Gastrocnemius medialis (tissue), 4 donors: ENCODE measurements at regions not wholly inside any gene's neighbourhood (a gene's known extent, or its start where the extent isn't known, plus 50 kb on each side); places are given as distances from the start of the nearest gene placed in this dataset.

Experiments used
- ATAC-seq, 2 donors: fragments of 150-250 bp; one replicate each; pipeline ENCODE4 v1.9.1; 2016
- DNase-seq, 2 donors: peaks; one replicate each; pipeline ENCODE4 v3.0.0-alpha.2; 2019
- H3K27ac ChIP-seq, 4 donors: fragments of 200-600 bp; sonication (generic); 1 replicate in 1 of 4; 2 replicates in 3 of 4; pipeline ENCODE4 v1.5.1; 2016 to 2018; ENCODE audit warnings: mild to moderate bottlenecking in 2 of 4, moderate library complexity in 1 of 4
- H3K27me3 ChIP-seq, 3 donors: fragments of 200-600 bp; sonication (generic) in 2 of 3; 1 replicate in 1 of 3; 2 replicates in 2 of 3; pipeline versions ENCODE4 v1.5.1 to v1.6.0; 2016 to 2019; ENCODE audit warnings: mild to moderate bottlenecking in 1 of 3, moderate library complexity in 1 of 3
- H3K36me3 ChIP-seq, 2 donors: fragments of 200-600 bp; sonication (generic) in 1 of 2; one replicate each; pipeline ENCODE4 v1.5.1; 2017 to 2018
- H3K4me1 ChIP-seq, 2 donors: fragments of 200-600 bp; sonication (generic) in 1 of 2; one replicate each; pipeline ENCODE4 v1.5.1; 2016 to 2017; ENCODE audit warnings: mild to moderate bottlenecking in 2 of 2
- H3K4me3 ChIP-seq, 4 donors: fragments of 200-600 bp; sonication (generic) in 3 of 4; 1 replicate in 1 of 4; 2 replicates in 3 of 4; pipeline ENCODE4 v1.5.1; 2016 to 2019; ENCODE audit warnings: mild to moderate bottlenecking in 2 of 4
- H3K9me3 ChIP-seq, 3 donors: fragments of 200-600 bp; sonication (generic) in 2 of 3; 1 replicate in 1 of 3; 2 replicates in 2 of 3; pipeline ENCODE4 v1.5.1; 2016 to 2019
- POLR2A ChIP-seq, 2 donors: fragments of 450-650 bp; IDR thresholded peaks; one replicate each; pipeline ENCODE4 v1.6.1; 2017; ENCODE audit warnings: antibody characterized with exemption in 2 of 2, mild to moderate bottlenecking in 2 of 2, moderate library complexity in 2 of 2
- in situ Hi-C, 4 donors: fragments of 200-750 bp; cut with MboI; loops; one replicate each; pipeline versions ENCODE4 v1.15.0 to v1.8.0; 2017; ENCODE audit warnings: low sequenced_read_pairs in 4 of 4
- intact Hi-C: fragments of 100-400 bp; cut with DNase I; formaldehyde crosslinking; loops from one replicate; pipeline ENCODE4 v1.15.1; 2023; ENCODE audit warnings: low total_unique reads
- TF ChIP-seq, protein P1 (sequence below), 5 experiments: fragments of 450-650 bp in 3 of 5; fragments of 200-600 bp in 2 of 5; sonication (generic) in 2 of 5; IDR thresholded peaks in 4 of 5; conservative IDR thresholded peaks in 1 of 5; 1 replicate in 4 of 5; 2 replicates in 1 of 5; pipeline ENCODE4 v1.5.1; 2016 to 2019; ENCODE audit warnings: antibody characterized with exemption in 5 of 5, mild to moderate bottlenecking in 3 of 5, moderate library complexity in 3 of 5

- ATAC-seq, result no peak
- Histone ChIP-seq H3K9me3 (no peaks in the 10 kb centered on the region), H3K4me3 (no peak overlapping the region), H3K27me3 (no peaks in the 10 kb centered on the region), H3K27ac (no peak overlapping the region), H3K36me3 (no peaks in the 10 kb centered on the region), H3K4me1 (peaks cover 12 to 28% of the 10 kb centered on the region in 2 donors)
- no peak for DNase-seq
- no peak for TF ChIP-seq POLR2A (IDR thresholded peaks at IDR 0.05)
- TF ChIP-seq, protein P1, sequence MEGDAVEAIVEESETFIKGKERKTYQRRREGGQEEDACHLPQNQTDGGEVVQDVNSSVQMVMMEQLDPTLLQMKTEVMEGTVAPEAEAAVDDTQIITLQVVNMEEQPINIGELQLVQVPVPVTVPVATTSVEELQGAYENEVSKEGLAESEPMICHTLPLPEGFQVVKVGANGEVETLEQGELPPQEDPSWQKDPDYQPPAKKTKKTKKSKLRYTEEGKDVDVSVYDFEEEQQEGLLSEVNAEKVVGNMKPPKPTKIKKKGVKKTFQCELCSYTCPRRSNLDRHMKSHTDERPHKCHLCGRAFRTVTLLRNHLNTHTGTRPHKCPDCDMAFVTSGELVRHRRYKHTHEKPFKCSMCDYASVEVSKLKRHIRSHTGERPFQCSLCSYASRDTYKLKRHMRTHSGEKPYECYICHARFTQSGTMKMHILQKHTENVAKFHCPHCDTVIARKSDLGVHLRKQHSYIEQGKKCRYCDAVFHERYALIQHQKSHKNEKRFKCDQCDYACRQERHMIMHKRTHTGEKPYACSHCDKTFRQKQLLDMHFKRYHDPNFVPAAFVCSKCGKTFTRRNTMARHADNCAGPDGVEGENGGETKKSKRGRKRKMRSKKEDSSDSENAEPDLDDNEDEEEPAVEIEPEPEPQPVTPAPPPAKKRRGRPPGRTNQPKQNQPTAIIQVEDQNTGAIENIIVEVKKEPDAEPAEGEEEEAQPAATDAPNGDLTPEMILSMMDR (IDR thresholded peaks at IDR 0.05 in 4 of 5, conservative IDR thresholded peaks at IDR 0.05 in 1 of 5), result no peak
- in situ Hi-C loops, result no loop called here
- intact Hi-C loops, result loop anchor here (10.0 kb wide), 1 partner anchor 1021 kb away; no protein-coding TSS in a partner anchor
These were observed 190.8 kb downstream of the FOXO1 start for GRCh38 chr13:40475617-40476016.

- Histone ChIP-seq H3K27me3 (no peaks in the 10 kb centered on the region), H3K36me3 (no peaks in the 10 kb centered on the region), H3K4me3 (no peak overlapping the region), H3K9me3 (no peaks in the 10 kb centered on the region), H3K27ac (no peak overlapping the region), H3K4me1 (peaks cover 5 to 21% of the 10 kb centered on the region in 2 donors)
- in situ Hi-C loops (no loop called here), intact Hi-C loops (loop anchor here (10.0 kb wide), 1 partner anchor 1022 kb away; no protein-coding TSS in a partner anchor)
- ATAC-seq, result no peak
- TF ChIP-seq, protein P1 (IDR thresholded peaks at IDR 0.05 in 4 of 5, conservative IDR thresholded peaks at IDR 0.05 in 1 of 5), result no peak
- TF ChIP-seq POLR2A (IDR thresholded peaks at IDR 0.05), result no peak
- no peak for DNase-seq
These were observed 190.1 kb downstream of the FOXO1 start for GRCh38 chr13:40476175-40476958.

DNA sequence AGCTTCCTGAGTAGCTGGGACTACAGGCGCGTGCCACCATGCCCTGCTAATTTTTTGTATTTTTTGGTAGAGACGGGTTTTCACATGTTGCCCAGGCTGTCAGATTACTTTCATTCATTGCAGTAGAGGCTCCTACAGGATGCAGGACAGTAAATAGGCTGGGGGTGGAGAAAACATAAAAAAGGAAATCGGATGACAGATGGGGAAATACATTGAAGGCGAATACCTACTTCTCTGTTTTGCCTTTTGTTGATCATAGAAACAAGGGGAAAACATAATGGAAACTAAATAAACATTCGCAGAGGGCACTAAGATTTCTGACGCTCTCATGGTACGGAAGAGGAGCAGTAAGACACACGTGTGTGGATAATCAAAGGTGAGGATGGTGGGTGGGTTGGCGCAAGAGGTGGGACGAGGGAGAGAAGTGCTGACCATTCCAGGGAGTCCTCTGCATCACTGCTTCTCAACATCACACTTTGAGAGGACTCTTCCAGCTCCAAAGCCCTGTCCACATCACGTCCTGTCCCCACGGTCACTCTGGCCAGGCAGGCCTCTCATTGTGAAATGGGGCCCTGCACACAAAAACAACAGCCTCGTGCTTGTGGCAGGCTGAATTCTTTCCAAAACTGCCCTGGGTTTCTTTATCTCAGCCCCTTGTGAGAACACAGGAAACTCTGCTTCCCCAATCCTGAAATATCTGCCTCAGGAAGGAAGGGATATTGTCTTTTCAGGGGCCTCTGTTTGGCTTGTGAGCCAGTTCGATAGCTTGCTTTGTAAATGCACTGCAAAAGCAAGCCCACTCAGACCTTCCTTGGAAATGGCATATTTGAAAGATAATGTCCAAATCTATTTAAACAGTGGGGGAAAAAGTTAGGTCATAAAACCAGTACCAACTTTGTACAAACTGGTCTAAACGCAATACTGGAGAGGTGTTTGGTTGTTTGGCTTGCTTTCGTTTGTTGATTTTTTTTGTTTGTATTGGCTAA, 188.5 kb downstream of the FOXO1 start:
- no peak for TF ChIP-seq POLR2A (IDR thresholded peaks at IDR 0.05)
- TF ChIP-seq, protein P1 (IDR thresholded peaks at IDR 0.05 in 4 of 5, conservative IDR thresholded peaks at IDR 0.05 in 1 of 5), result no peak
- no peak overlapping the region for H3K4me3 ChIP-seq

GRCh38 chr13:40478775-40479174, 187.7 kb downstream of the FOXO1 start:
- Histone ChIP-seq H3K4me3 (no peak overlapping the region), H3K27me3 (no peaks in the 10 kb centered on the region), H3K36me3 (no peaks in the 10 kb centered on the region), H3K9me3 (no peaks in the 10 kb centered on the region), H3K4me1 (peaks cover 4 to 21% of the 10 kb centered on the region in 2 donors), H3K27ac (peak overlapping the region in 2 of 4 donors; percentile 50 to 66)
- ATAC-seq, result no peak
- intact Hi-C loops (loop anchor here (10.0 kb wide), 1 partner anchor 1024 kb away; no protein-coding TSS in a partner anchor), in situ Hi-C loops (no loop called here)
- no peak for DNase-seq
- TF ChIP-seq, protein P1 (IDR thresholded peaks at IDR 0.05 in 4 of 5, conservative IDR thresholded peaks at IDR 0.05 in 1 of 5), result no peak
- TF ChIP-seq POLR2A (IDR thresholded peaks at IDR 0.05), result no peak

More for the DNA sequence above, 188.5 kb downstream of the FOXO1 start:
- DNase-seq (peak; percentile 56 to 73), ATAC-seq (peak; percentile 60 to 70)
- Histone ChIP-seq H3K27ac (peak overlapping the region; percentile 18 to 66 (median 52)), H3K9me3 (no peaks in the 10 kb centered on the region), H3K4me1 (peaks cover 4 to 21% of the 10 kb centered on the region in 2 donors), H3K36me3 (no peaks in the 10 kb centered on the region), H3K27me3 (no peaks in the 10 kb centered on the region)
- intact Hi-C loops (loop anchor here (10.0 kb wide), 1 partner anchor 1023 kb away; no protein-coding TSS in a partner anchor), in situ Hi-C loops (no loop called here)
